PC-3 (cell line): ENCODE measurements at regions not wholly inside any gene's neighbourhood (a gene's known extent, or its start where the extent isn't known, plus 50 kb on each side); places are given as distances from the start of the nearest gene placed in this dataset.

Experiments used
- ATAC-seq: fragments of 200-7000 bp; cut with Tn5 transposase; 2 replicates; pipeline ENCODE4 v1.9.1; 2020; ENCODE audit warnings: mild to moderate bottlenecking, moderate library complexity
- BruUV-seq: library from RNA; stranded (reverse); fragments of 400-500 nt; replicated peaks from 2 replicates; lab custom pipeline; 2021; lab: Mats Ljungman, UMichigan
- CTCF ChIA-PET: fragments of 300-600 bp; sonication (Branson Sonifier 250); formaldehyde crosslinking; loops from one replicate; lab custom pipeline; 2022; ENCODE audit warnings: antibody characterized with exemption; lab: Charles Lee
- POLR2A ChIA-PET: fragments of 300-600 bp; sonication (Branson Sonifier 250); formaldehyde crosslinking; loops from one replicate; lab custom pipeline; 2022; ENCODE audit warnings: antibody characterized with exemption; ENCODE audit not compliant: unreplicated experiment; lab: Charles Lee
- DNase-seq: peaks from one replicate; pipeline ENCODE4 v3.0.0-alpha.2; 2015
- H2AFZ ChIP-seq: fragments of 300-600 bp; sonication (generic); 2 replicates; pipeline ENCODE4 v1.6.0; 2016; ENCODE audit warnings: antibody characterized with exemption, low read length
- H3F3A ChIP-seq: fragments of 300-600 bp; sonication (generic); one replicate; pipeline ENCODE4 v1.6.0; 2017; ENCODE audit warnings: antibody characterized with exemption, low read length, control low read depth, mild to moderate bottlenecking; ENCODE audit not compliant: unreplicated experiment
- H3K27ac ChIP-seq: fragments of 300-600 bp; sonication (generic); 2 replicates; pipeline ENCODE4 v1.5.1; 2016; ENCODE audit warnings: mild to moderate bottlenecking, low read length
- H3K27me3 ChIP-seq: fragments of 300-600 bp; sonication (generic); 2 replicates; pipeline ENCODE4 v1.6.1; 2016; ENCODE audit warnings: low read length, mixed read lengths
- H3K36me3 ChIP-seq: fragments of 300-600 bp; sonication (generic); 2 replicates; pipeline ENCODE4 v1.6.1; 2016; ENCODE audit warnings: low read depth, mixed run types, low read length, mixed read lengths
- H3K4me1 ChIP-seq: fragments of 300-600 bp; sonication (generic); 2 replicates; pipeline ENCODE4 v1.5.1; 2016; ENCODE audit warnings: low read length; ENCODE audit not compliant: insufficient read depth
- H3K4me2 ChIP-seq: fragments of 300-600 bp; sonication (generic); 2 replicates; pipeline ENCODE4 v1.6.0; 2016; ENCODE audit warnings: low read length
- H3K4me3 ChIP-seq: fragments of 300-600 bp; sonication (generic); 2 replicates; pipeline ENCODE4 v1.5.1; 2016; ENCODE audit warnings: mild to moderate bottlenecking, low read length, mixed read lengths
- H3K79me2 ChIP-seq: fragments of 300-600 bp; sonication (generic); 2 replicates; pipeline ENCODE4 v1.6.1; 2017; ENCODE audit warnings: low read length, mixed read lengths
- H3K9ac ChIP-seq: fragments of 300-600 bp; sonication (generic); 2 replicates; pipeline ENCODE4 v1.6.0; 2016; ENCODE audit warnings: mild to moderate bottlenecking, low read length
- H3K9me2 ChIP-seq: fragments of 300-600 bp; sonication (generic); replicated peaks from 2 replicates; pipeline ENCODE4 v1.6.1; 2016; ENCODE audit warnings: mixed run types, low read length, mixed read lengths
- H3K9me3 ChIP-seq: fragments of 300-600 bp; sonication (generic); 2 replicates; pipeline ENCODE4 v1.6.1; 2016; ENCODE audit warnings: low read length, mixed read lengths
- H4K20me1 ChIP-seq: fragments of 300-600 bp; sonication (generic); 2 replicates; pipeline ENCODE4 v1.6.1; 2016; ENCODE audit warnings: low read length, mixed read lengths
- EZH2 ChIP-seq: fragments of 300-600 bp; sonication (generic); IDR thresholded peaks from one replicate; pipeline ENCODE4 v1.6.1; 2017; ENCODE audit warnings: antibody characterized with exemption, mild to moderate bottlenecking, low read length; ENCODE audit not compliant: unreplicated experiment
- EZH2phosphoT487 ChIP-seq: fragments of 300-600 bp; sonication (generic); IDR thresholded peaks from 2 replicates; pipeline ENCODE4 v1.6.1; 2018; ENCODE audit warnings: mild to moderate bottlenecking, antibody characterized with exemption, low read length, borderline replicate concordance
- intact Hi-C: fragments of 100-400 bp; cut with micrococcal nuclease; formaldehyde crosslinking; loops from 2 replicates; pipeline ENCODE4 v1.9.0; 2023
- TF ChIP-seq, protein P1 (sequence below): fragments of 300-600 bp; sonication (generic); conservative IDR thresholded peaks from 2 replicates; pipeline ENCODE4 v1.5.1; 2017; ENCODE audit warnings: antibody characterized with exemption, low read depth, mild to moderate bottlenecking, low read length

DNA sequence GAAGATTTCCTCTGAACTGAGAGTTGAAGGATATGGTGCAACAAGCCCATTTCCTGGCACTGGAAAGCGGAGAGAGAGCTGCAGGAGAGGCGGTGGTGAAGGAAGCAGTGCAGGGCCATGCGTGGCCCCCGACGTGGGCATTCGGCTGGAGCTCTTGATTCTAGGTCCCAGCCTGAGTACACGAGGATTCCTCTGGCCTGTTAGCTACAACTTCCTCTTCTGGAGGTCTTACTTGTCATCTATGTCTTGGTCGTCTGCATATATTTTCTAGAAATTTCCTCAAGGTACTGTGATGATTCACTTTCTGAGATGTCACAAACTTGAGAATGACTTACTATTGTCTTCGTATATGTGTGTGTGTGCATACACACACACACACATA lies 59.2 kb upstream of the JAZF1 start:
- no peaks in the 10 kb centered on the region for H3K79me2 ChIP-seq
- DNase-seq (no peak), ATAC-seq (no peak)
- no peak overlapping the region for H3K9ac ChIP-seq
- no peaks in the 10 kb centered on the region for H3K4me1 ChIP-seq
- POLR2A ChIA-PET = no interaction called here
- no peaks in the 10 kb centered on the region for H4K20me1 ChIP-seq
- no peak overlapping the region for H2AFZ ChIP-seq
- H3F3A ChIP-seq = no peaks in the 10 kb centered on the region
- no peak overlapping the region for H3K27ac ChIP-seq
- no peaks in the 10 kb centered on the region for H3K9me2 ChIP-seq
- H3K4me3 ChIP-seq = no peak overlapping the region
- no peaks in the 10 kb centered on the region for H3K9me3 ChIP-seq
- H3K36me3 ChIP-seq = no peaks in the 10 kb centered on the region
- BruUV-seq = no TSS peak
- no peaks in the 10 kb centered on the region for H3K27me3 ChIP-seq
- intact Hi-C loops = no loop called here
- H3K4me2 ChIP-seq = no peak overlapping the region
- CTCF ChIA-PET = no interaction called here
- TF ChIP-seq EZH2phosphoT487 = no peak
- TF ChIP-seq, protein P1, sequence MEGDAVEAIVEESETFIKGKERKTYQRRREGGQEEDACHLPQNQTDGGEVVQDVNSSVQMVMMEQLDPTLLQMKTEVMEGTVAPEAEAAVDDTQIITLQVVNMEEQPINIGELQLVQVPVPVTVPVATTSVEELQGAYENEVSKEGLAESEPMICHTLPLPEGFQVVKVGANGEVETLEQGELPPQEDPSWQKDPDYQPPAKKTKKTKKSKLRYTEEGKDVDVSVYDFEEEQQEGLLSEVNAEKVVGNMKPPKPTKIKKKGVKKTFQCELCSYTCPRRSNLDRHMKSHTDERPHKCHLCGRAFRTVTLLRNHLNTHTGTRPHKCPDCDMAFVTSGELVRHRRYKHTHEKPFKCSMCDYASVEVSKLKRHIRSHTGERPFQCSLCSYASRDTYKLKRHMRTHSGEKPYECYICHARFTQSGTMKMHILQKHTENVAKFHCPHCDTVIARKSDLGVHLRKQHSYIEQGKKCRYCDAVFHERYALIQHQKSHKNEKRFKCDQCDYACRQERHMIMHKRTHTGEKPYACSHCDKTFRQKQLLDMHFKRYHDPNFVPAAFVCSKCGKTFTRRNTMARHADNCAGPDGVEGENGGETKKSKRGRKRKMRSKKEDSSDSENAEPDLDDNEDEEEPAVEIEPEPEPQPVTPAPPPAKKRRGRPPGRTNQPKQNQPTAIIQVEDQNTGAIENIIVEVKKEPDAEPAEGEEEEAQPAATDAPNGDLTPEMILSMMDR = no peak
- TF ChIP-seq EZH2 = no peak

DNA sequence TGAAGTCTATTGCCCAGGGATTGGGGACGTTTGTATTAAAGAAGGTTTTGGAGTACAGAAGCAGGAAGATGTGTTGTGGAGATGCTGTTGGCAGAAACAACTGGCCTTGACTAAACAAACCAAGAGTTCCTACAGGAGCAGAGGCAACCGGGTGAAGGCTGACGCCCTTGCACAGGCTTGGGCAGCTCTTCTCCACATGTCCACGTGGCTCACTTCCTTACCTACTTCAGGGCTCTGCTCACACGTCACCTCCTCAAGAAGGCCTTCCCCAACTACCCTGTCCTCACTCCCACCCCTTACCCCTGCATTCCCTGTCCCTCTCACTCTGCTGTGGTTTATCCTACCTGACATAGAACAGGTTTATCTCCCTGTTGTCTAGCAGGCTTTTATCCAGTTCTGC lies 59.9 kb upstream of the JAZF1 start:
- no peak overlapping the region for H3K4me3 ChIP-seq
- no peak overlapping the region for H3K27ac ChIP-seq
- no peak overlapping the region for H2AFZ ChIP-seq
- H3K9ac ChIP-seq = no peak overlapping the region
- H3F3A ChIP-seq = no peaks in the 10 kb centered on the region
- DNase-seq = no peak
- ChIA-PET CTCF (no interaction called here), POLR2A (no interaction called here)
- intact Hi-C loops = no loop called here
- no peaks in the 10 kb centered on the region for H3K9me3 ChIP-seq
- H3K4me2 ChIP-seq = no peak overlapping the region
- TF ChIP-seq, protein P1 = no peak
- TF ChIP-seq EZH2 (no peak), EZH2phosphoT487 (no peak)
- no peaks in the 10 kb centered on the region for H4K20me1 ChIP-seq
- no peaks in the 10 kb centered on the region for H3K4me1 ChIP-seq
- no peaks in the 10 kb centered on the region for H3K79me2 ChIP-seq
- H3K27me3 ChIP-seq = no peaks in the 10 kb centered on the region
- H3K9me2 ChIP-seq = no peaks in the 10 kb centered on the region
- no peak for ATAC-seq
- BruUV-seq = no TSS peak
- no peaks in the 10 kb centered on the region for H3K36me3 ChIP-seq

DNA sequence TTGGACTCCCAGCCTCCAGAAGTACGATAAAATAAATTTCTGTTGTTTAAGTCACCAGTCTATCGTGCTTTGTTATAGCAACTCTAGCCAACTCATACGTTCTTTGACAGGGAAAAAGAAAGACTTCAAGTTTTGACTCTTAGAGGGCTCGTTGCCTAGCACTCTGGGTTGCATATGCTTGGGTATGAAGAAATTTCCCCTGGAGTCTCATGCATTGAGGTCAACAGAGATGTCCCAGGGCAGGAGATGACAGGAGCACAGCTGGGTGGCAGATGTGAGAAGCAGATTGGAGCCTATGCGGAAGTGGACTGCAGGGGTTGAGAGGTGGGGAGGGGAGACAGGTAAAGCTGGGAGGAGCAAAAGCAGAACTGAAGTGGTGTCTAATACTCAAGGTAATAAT lies 63.3 kb upstream of the JAZF1 start:
- DNase-seq = no peak
- H3K27me3 ChIP-seq = no peaks in the 10 kb centered on the region

More for the DNA sequence above, 63.3 kb upstream of the JAZF1 start:
- Histone ChIP-seq H3K36me3 (no peaks in the 10 kb centered on the region), H3K9me2 (no peaks in the 10 kb centered on the region), H3K27ac (no peak overlapping the region), H3K9ac (no peak overlapping the region), H3K79me2 (no peaks in the 10 kb centered on the region), H2AFZ (no peak overlapping the region), H4K20me1 (no peaks in the 10 kb centered on the region), H3K4me1 (no peaks in the 10 kb centered on the region), H3K4me3 (no peak overlapping the region), H3K4me2 (no peak overlapping the region), H3F3A (no peaks in the 10 kb centered on the region), H3K9me3 (no peaks in the 10 kb centered on the region)
- BruUV-seq = no TSS peak
- TF ChIP-seq EZH2phosphoT487 (no peak), EZH2 (no peak)
- TF ChIP-seq, protein P1 = no peak
- ChIA-PET POLR2A (no interaction called here), CTCF (no interaction called here)
- intact Hi-C loops = no loop called here
- ATAC-seq = no peak
